ENCODE measurements at regions not wholly inside any gene's neighbourhood (a gene's known extent, or its start where the extent isn't known, plus 50 kb on each side); places are given as distances from the start of the nearest gene placed in this dataset.

- Histone ChIP-seq H3K9me3 (ENCODE audit: control insufficient read depth, insufficient read depth, low read length) (peaks cover 55% of the 10 kb centered on the region), H3K56ac (ENCODE audit: extremely low read depth, insufficient read depth, low read length) (no peak overlapping the region), H4K91ac (ENCODE audit: insufficient read depth, low read depth, low read length) (no peak overlapping the region), H4K20me1 (ENCODE audit: insufficient read depth, low read length) (no peaks in the 10 kb centered on the region), H3K9ac (ENCODE audit: low read depth, low read length) (no peak overlapping the region), H3K23ac (ENCODE audit: low read depth, low read length) (no peak overlapping the region), H2BK15ac (ENCODE audit: low read depth, low read length) (no peak overlapping the region), H3K27me3 (ENCODE audit: control insufficient read depth, insufficient read depth, low read length) (no peaks in the 10 kb centered on the region), H3K9me1 (ENCODE audit: insufficient read depth, low read length) (no peaks in the 10 kb centered on the region), H3K4me3 (ENCODE audit: insufficient read depth, low read depth, low read length) (no peak overlapping the region), H3K36me3 (ENCODE audit: control insufficient read depth, insufficient read depth, low read length) (no peaks in the 10 kb centered on the region), H3K27ac (ENCODE audit: insufficient read depth, low read length) (no peak overlapping the region), H3K14ac (replicated peaks; ENCODE audit: low read depth, low read length) (no peak overlapping the region), H3K18ac (ENCODE audit: low read depth, low read length) (no peak overlapping the region), H3K4me2 (ENCODE audit: low read depth, low read length) (no peak overlapping the region), H2AK9ac (replicated peaks; ENCODE audit: low read depth, low read length, poor library complexity) (no peak overlapping the region), H3K4me1 (ENCODE audit: control insufficient read depth, insufficient read depth, low read length) (no peaks in the 10 kb centered on the region), H2AFZ (replicated peaks; ENCODE audit: low read length, poor library complexity) (no peak overlapping the region), H2BK20ac (ENCODE audit: low read depth, low read length) (no peak overlapping the region), H4K8ac (ENCODE audit: low read depth in 2 of 2, low read length in 2 of 2) (no peak overlapping the region), H4K5ac (ENCODE audit: low read depth, low read length) (no peak overlapping the region), H2BK5ac (ENCODE audit: low read depth, low read length, poor library complexity, severe bottlenecking) (no peak overlapping the region), H3K4ac (ENCODE audit: low read depth, low read length) (no peak overlapping the region), H3K79me1 (ENCODE audit: low read depth in 1 of 2, low read length in 2 of 2) (no peaks in the 10 kb centered on the region), H2BK120ac (ENCODE audit: low read depth, low read length) (no peak overlapping the region), H2AK5ac (ENCODE audit: low read depth, low read length) (no peak overlapping the region)
- ChIA-PET CTCF (no interaction called here), POLR2A (ENCODE audit: unreplicated experiment) (no interaction called here)
- no peak for ATAC-seq (ENCODE audit: low read depth)
- intact Hi-C loops (cut with micrococcal nuclease): no loop called here
- dilution Hi-C loops (cut with HindIII; ENCODE audit: low sequenced_read_pairs, unreplicated experiment): no loop called here
- no peak for DNase-seq
- in situ Hi-C loops (cut with MboI; ENCODE audit: low sequenced_read_pairs): no loop called here
- no peak for TF ChIP-seq CEBPB (IDR thresholded peaks at IDR 0.05; ENCODE audit: low read depth, low read length)
- TF ChIP-seq RFX5 (IDR thresholded peaks at IDR 0.05; ENCODE audit: low read depth, low read length): no peak
- no peak for TF ChIP-seq CHD1 (IDR thresholded peaks at IDR 0.05; ENCODE audit: low read depth, low read length)
- TF ChIP-seq MAFK (IDR thresholded peaks at IDR 0.05; ENCODE audit: low read depth, low read length): no peak
- TF ChIP-seq FOS (IDR thresholded peaks at IDR 0.05; ENCODE audit: low read depth, low read length): no peak
- no peak for TF ChIP-seq SMC3 (IDR thresholded peaks at IDR 0.05; ENCODE audit: low read depth, low read length)
- no peak for TF ChIP-seq MAZ (IDR thresholded peaks at IDR 0.05; ENCODE audit: borderline replicate concordance, low read depth, low read length)
- no peak for TF ChIP-seq RCOR1 (IDR thresholded peaks at IDR 0.05; ENCODE audit: insufficient replicate concordance, low read length)
- TF ChIP-seq MXI1 (IDR thresholded peaks at IDR 0.05; ENCODE audit: borderline replicate concordance, low read depth, low read length): no peak
- TF ChIP-seq POLR2A (IDR thresholded peaks at IDR 0.05; ENCODE audit: low read depth, low read length): no peak
- TF ChIP-seq CTCF (conservative IDR thresholded peaks at IDR 0.05; ENCODE audit: low read depth, low read length): no peak
- TF ChIP-seq, protein P1, sequence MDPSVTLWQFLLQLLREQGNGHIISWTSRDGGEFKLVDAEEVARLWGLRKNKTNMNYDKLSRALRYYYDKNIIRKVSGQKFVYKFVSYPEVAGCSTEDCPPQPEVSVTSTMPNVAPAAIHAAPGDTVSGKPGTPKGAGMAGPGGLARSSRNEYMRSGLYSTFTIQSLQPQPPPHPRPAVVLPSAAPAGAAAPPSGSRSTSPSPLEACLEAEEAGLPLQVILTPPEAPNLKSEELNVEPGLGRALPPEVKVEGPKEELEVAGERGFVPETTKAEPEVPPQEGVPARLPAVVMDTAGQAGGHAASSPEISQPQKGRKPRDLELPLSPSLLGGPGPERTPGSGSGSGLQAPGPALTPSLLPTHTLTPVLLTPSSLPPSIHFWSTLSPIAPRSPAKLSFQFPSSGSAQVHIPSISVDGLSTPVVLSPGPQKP (IDR thresholded peaks at IDR 0.05; ENCODE audit: borderline replicate concordance, low read depth, low read length): no peak
- TF ChIP-seq, protein P2, sequence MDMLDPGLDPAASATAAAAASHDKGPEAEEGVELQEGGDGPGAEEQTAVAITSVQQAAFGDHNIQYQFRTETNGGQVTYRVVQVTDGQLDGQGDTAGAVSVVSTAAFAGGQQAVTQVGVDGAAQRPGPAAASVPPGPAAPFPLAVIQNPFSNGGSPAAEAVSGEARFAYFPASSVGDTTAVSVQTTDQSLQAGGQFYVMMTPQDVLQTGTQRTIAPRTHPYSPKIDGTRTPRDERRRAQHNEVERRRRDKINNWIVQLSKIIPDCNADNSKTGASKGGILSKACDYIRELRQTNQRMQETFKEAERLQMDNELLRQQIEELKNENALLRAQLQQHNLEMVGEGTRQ (IDR thresholded peaks at IDR 0.05; ENCODE audit: low read depth, low read length): no peak
- TF ChIP-seq RAD21 (IDR thresholded peaks at IDR 0.05; ENCODE audit: low read length): no peak
- TF ChIP-seq NFE2L2 (IDR thresholded peaks at IDR 0.05; ENCODE audit: low read depth, low read length): no peak
- TF ChIP-seq BHLHE40 (IDR thresholded peaks at IDR 0.05; ENCODE audit: low read depth, low read length): no peak
- WGBS, 2 experiments (ENCODE audit: extremely low coverage in 2 of 2, insufficient read length in 1 of 2): no CpG with 5 or more reads among the region's 7 CpGs
- no TSS peak for BruUV-seq (replicated peaks)
Observed at GRCh38 chr22:49486225-49486624, 341.4 kb downstream of the BRD1 start.

All from IMR-90 (cell line).